Coronary artery (tissue), 2 donors: ENCODE measurements at regions not wholly inside any gene's neighbourhood (a gene's known extent, or its start where the extent isn't known, plus 50 kb on each side); places are given as distances from the start of the nearest gene placed in this dataset.

ENCODE experiments used
- DNase-seq: peaks from one replicate; pipeline ENCODE4 v3.0.0-alpha.2; 2017; ENCODE audit warnings: low spot score
- H3K27ac ChIP-seq, 2 donors: fragments of 200-600 bp; sonication (generic); one replicate each; pipeline ENCODE4 v1.5.1; 2016 to 2019
- H3K4me3 ChIP-seq: fragments of 200-600 bp; sonication (generic); 2 replicates; pipeline ENCODE4 v1.5.1; 2016; ENCODE audit warnings: mild to moderate bottlenecking, moderate library complexity
- TF ChIP-seq, protein P1 (sequence below): fragments of 200-600 bp; sonication (generic); IDR thresholded peaks from one replicate; pipeline ENCODE4 v1.5.1; 2019; ENCODE audit warnings: antibody characterized with exemption

DNA sequence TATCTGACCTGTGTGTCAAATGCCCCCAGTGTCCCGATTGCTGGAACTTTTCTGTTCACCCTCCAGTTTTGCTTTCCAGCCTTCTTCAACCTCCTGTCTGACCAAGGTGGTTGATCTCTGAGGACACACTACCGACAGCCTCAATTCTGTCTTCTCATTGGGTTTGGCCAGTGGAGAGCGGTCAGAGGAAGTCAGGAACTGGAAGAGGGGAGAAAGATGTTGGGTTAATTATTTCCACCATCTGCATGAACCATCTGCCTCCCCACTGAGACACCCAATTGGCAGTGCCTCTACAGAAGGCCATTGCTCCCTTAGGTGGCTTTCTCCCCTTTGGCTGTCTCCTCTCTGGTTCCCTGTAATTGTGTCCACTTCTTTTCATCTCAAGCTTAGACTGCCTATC, 154.3 kb upstream of the RAI14 start:
- TF ChIP-seq, protein P1, sequence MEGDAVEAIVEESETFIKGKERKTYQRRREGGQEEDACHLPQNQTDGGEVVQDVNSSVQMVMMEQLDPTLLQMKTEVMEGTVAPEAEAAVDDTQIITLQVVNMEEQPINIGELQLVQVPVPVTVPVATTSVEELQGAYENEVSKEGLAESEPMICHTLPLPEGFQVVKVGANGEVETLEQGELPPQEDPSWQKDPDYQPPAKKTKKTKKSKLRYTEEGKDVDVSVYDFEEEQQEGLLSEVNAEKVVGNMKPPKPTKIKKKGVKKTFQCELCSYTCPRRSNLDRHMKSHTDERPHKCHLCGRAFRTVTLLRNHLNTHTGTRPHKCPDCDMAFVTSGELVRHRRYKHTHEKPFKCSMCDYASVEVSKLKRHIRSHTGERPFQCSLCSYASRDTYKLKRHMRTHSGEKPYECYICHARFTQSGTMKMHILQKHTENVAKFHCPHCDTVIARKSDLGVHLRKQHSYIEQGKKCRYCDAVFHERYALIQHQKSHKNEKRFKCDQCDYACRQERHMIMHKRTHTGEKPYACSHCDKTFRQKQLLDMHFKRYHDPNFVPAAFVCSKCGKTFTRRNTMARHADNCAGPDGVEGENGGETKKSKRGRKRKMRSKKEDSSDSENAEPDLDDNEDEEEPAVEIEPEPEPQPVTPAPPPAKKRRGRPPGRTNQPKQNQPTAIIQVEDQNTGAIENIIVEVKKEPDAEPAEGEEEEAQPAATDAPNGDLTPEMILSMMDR = no peak
- no peak overlapping the region for H3K27ac ChIP-seq
- no peak for DNase-seq
- no peak overlapping the region for H3K4me3 ChIP-seq

DNA sequence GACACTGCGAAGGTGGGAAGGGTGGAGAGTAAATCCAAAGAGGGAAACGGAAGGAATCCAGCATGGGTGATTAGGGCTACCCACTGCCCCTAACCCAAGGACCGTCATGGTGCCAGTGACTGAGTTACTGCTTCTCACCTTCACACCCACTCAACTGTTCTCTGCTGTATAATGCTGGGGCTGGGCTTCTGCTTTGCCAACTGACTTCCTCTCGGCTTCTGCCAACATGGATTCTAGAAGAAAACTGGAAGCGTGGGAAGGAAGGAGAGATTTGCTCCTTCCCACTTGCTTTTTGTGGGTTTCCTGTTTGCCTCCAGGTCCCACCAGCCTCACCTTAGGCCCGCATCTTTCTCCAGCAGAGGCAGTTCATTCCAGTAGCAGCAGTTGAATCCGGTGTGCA, 153.5 kb upstream of the RAI14 start:
- Histone ChIP-seq H3K27ac (no peak overlapping the region), H3K4me3 (no peak overlapping the region)
- TF ChIP-seq, protein P1 = no peak
- DNase-seq = no peak

DNA sequence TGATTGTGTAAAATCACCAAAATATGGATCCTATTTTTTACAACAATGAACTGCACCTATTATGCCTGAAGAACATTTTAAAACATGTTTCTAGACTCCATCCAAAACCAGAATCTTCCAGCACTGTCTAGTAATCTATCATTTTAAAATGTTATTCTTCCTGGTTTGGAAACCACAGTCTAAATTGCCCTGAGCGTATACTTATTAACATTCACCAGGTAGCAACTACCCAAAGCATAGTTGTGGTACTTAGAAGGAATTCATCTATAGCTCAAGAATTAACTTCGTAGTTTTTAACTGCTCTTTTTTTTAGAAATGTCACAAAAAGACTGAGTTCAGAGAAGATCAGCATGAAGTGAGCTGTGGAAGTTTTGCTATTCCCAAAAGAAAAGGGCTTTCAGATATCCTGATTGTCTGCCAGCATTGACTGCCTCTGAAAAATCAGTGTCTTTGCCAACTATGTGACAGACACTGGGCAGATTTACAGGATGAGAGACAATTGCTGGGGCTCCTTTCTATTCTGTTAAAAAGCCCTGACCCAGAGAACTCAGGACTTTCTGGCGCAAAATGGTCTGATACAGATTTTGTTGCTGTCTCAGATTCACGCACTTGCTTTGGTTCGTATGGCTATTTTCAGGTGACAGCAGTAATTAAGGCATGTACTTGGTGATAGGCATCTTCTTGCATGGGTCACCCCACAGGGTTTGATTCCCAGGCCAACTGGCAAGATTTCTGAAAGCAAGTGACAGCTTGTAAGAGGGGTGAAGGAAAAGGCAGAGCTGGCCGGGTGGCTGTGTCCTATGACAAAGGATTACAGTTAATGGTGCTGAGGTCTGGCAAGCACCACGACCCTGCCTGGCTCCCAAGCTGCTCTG, 152.5 kb upstream of the RAI14 start:
- Histone ChIP-seq H3K27ac (peak overlapping the region; percentile 74 to 84), H3K4me3 (no peak overlapping the region)
- TF ChIP-seq, protein P1 = no peak
- DNase-seq = no peak

DNA sequence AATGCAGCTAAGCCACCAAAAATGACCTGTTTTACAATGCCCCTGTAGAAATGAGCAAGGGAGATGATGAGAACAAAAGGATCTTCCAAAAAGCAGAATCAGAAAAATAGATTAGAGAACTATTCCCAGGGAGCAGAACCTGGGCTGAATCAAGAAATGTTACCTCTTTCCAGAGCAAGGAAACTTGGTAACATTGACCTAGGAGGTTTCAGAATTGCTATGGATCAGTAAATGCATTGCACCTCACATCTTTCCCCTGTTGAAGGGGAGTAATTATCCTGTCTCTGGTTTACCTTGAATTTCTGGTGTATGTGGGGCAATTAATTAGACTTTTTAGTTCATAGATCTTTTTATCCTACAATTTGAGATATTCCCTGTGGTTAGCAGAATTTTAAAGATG, 151.2 kb upstream of the RAI14 start:
- TF ChIP-seq, protein P1 = no peak
- H3K4me3 ChIP-seq = no peak overlapping the region
- H3K27ac ChIP-seq = no peak overlapping the region
- DNase-seq = no peak

DNA sequence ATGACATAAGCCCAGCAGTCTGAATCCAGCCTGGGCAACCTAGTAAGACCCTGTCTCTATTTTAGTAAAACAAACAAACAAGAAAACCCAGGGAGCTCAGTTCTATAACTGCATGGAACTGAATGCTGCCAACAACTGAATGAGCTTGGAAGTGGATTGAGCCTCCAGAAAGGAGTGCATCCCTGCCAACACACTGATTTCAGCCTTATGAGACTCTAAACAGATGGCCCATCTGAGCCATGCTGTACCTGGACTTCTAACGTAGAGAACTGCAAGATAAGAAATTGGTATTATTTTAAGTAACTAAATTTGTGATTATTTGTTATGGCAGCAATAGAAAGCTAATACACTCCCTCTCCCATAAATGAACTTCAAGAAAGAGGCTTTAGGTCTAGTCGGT, 150.4 kb upstream of the RAI14 start:
- TF ChIP-seq, protein P1 = no peak
- Histone ChIP-seq H3K4me3 (no peak overlapping the region), H3K27ac (no peak overlapping the region)
- DNase-seq = no peak

DNA sequence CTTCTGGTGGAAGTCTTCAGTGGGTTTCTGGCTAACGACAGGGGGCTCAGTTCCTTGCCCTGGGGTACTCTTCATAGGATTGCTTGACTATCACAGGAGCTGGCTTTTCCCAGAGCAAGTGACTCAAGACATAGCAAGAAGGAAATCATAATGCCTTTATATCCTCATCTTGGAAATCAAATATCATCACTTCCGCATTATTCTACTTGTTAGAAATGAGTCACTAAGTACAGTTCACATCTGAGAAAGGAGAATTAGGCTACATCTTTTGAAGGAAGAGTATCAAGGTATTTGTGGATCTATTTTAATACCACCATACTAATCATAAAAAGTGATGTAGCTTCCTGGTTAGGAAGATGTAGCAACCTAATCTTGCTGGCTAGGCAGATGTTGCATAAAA, 148.2 kb upstream of the RAI14 start:
- Histone ChIP-seq H3K27ac (no peak overlapping the region), H3K4me3 (no peak overlapping the region)
- TF ChIP-seq, protein P1 = no peak
- DNase-seq = no peak

DNA sequence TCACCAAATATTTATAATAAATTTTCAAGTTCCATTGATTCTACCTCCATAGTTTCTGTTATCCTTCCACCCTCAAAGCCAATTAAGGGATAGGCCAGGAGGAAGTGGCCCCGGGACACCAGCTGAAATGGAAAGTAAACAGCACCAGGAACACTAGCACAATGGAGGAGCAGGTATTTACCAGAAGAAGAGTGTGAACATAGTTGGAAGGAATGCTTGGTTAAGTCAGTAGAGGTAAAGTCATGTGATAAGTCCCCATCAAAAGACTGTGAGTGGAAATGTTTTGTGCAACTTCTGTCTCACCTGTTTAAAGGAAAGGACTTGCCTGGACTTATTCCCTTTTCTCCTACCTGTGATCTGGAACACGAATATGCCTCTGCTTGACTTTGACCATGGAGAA, 146.7 kb upstream of the RAI14 start:
- Histone ChIP-seq H3K4me3 (no peak overlapping the region), H3K27ac (no peak overlapping the region)
- TF ChIP-seq, protein P1 = no peak
- no peak for DNase-seq
